ENCODE measurements at regions not wholly inside any gene's neighbourhood (a gene's known extent, or its start where the extent isn't known, plus 50 kb on each side); places are given as distances from the start of the nearest gene placed in this dataset.

DNA sequence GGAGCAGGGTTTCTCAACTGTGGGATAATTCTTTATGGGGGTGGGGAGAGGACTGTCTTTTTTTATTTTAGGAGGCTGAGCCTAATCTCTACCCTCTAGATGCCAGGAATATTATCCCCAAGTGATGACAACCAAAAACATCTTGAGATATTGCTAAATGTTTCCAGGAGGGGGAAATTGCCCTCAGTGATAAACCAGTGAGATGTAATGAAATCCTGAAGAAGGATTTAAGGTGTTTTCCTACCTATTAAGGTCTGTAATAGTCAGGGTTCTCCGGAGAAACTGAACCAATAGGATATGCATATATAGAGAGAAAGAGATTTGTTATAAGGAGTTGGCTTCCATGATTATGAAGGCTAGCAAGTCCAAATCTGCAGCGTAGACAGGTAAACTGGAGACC is 208.3 kb upstream of the MIR17HG start:
- no peak for DNase-seq

DNA sequence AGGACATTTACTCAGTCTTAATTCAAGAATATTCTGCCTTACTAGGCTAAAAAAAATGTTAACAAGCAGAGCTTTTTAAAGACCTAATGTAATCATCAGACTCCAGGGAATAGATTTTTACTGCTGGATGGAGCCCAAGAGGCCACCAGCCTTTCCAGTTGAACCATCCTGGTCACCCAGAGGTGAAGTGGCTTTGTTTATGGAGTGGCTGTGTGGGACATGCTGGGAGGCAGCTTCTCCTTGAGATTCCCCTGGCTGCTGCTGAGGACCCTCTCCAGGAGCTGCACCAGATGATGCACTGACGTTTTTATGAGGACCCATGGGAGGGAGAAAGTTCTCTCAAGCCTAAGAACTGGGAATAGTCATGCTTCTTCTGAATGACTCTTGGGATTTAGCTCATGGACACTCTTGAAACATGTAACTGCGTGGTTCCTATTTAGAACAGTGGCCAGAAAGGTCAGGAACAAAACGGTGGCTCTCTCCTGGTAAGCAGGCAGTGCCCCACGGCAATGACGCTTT is 205.9 kb upstream of the MIR17HG start:
- no peak for DNase-seq

DNA sequence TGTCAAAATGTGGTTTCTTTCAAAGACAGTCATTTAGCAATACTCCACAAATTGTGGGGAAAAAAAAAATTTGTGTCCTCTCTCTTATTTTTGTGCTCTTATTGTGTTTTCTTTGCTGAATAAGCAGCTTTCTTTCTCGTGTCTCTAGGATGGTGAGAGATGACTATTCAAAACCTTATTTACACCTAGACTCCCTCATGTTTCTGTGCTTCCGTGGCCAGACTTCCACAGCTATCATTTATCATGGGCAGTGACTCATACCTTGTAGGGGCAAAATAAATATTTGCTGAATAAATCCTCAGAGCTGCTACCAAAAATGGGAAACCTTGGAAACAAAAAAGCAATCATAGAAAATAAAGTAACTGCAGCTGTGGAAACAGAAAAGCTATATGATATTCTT is 204.9 kb upstream of the MIR17HG start:
- DNase-seq: no peak

DNA sequence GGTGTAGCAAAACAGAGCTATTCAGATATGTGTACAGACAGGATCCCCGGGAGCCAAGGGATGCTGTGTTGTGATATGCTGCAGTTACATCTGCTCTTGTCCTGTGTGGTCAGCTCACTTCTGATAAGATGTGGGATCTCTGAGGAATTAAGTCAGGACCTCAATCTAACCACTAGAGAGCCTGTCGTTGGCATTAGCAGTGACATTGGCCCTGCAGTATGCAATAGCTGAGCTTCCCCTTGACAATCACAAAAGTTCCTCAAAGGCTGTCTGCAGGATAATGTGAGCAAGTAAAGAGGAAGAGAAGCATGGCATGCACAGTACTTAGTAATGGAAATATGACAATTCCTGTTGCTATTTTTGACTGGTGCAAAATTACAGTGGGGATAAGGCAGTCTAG is 203.4 kb upstream of the MIR17HG start:
- no peak for DNase-seq

DNA sequence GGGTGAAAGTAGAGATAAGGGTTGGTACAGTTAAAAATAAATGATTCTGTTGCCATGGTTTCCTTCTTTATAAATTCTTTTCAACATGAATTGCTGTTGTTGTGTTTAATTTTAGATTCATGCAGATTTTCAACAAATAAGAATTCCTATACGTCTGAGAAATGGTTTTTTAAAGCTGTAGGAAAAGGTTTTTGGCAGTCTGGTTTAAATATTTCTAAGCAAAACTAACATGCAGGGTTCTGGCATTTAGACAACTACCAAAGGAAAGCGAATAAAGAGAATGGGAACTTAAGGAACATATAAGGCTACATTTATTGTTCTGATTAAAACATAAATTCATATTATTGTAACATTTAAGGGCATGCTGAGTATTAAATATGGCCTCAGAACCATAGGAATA is 203.0 kb upstream of the MIR17HG start:
- no peak for DNase-seq

DNA sequence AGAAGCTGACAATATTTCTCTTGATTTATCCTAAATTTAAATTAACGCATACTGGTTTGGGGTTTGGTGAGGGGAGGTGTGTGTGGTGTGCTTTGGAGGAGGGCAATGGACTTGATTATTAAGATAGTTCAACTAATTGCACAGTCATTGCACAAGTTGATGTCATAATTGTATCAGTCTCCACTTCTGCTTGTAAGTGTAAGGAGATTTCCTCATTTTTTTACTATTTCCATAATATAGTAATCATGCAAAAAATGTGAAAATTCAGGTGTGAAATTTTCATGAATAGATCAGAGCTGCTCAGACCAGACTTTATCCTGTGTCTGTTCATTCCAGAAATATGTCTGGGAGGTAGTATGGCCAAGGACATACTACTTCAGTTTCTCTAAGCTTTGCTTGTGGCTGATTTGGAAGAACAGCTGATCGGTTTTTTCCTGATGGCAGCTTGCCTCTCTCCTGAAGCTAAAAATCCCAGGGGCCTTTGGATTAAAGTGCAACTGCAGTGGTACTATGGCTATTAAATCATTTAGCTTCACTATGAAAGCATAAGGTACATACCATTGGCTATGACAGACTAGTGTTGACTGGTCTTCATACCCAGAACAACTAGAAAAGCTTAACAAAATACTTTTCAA is 201.8 kb upstream of the MIR17HG start:
- DNase-seq: no peak

DNA sequence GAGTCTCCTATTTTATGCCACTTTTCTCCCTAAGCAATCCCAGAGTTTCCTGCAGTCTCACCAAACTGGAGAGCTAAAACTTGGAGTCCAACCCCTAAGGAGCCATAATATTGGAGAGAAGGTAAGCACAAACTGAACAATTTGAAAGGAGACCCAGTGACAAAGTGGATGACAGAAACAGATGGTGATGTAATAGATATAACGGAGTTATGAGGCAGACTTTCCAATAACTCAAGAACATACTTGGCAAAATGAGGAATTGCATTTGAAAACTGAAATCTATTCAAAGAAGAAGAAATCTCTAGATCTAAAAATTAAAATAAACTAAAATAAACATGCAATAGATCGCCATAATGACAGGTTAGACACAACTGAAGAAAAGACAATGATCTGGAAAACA is 200.9 kb upstream of the MIR17HG start:
- no peak for DNase-seq

DNA sequence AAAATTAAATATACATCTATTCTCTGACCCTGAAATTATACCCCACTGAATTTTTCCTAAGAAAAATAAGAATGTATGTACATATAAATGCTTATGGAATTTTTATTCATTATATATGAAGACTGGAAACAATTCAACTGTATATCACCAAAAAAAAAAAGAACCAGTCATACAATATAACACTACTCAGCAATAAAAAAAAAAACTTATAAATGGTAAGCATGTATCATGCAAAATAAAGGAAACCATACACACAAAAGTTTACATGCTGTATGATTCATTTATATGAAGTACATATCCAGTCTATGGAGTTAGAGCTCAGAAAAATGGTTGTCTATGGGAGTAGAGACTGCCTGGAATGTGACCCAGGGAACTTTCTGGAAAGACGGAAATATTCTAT is 199.4 kb upstream of the MIR17HG start:
- DNase-seq: no peak

DNA sequence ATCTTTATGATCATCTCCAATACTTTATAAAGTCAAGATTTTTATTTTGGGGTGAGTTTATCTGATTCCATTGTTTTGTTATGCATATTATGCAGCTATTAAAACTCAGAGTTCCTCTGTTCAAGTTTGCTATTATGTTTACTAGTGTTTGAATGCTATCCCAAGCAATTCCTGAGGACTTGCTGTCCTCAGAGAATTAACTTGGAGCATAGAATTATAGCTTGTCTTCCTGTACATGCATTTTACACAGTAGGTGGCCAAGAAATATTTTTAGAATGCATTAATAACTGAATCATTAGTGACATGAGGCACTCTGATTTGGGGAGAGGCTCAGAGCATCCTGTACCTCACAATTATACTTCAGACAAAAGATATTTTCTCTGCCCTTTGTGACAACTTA is 195.6 kb upstream of the MIR17HG start:
- no peak for DNase-seq

DNA sequence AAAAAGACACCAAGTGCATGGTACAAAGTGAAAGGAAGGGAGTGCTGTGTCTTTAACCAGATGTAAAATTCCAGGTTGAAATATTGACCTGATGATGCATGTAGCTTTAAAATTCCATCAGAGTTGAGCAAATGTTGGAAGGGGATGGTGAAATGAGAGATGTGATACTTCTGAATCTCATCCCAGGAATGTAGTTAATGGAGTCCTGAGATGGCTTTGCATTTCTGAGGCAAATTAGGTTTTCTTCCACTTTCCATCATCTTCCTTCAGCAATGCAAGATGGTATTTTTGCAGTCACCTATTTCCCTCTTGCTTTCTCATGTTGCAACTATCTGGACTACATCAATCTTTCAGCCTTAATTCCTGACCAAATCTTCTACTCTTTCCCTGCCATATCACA is 194.1 kb upstream of the MIR17HG start:
- no peak for DNase-seq

DNA sequence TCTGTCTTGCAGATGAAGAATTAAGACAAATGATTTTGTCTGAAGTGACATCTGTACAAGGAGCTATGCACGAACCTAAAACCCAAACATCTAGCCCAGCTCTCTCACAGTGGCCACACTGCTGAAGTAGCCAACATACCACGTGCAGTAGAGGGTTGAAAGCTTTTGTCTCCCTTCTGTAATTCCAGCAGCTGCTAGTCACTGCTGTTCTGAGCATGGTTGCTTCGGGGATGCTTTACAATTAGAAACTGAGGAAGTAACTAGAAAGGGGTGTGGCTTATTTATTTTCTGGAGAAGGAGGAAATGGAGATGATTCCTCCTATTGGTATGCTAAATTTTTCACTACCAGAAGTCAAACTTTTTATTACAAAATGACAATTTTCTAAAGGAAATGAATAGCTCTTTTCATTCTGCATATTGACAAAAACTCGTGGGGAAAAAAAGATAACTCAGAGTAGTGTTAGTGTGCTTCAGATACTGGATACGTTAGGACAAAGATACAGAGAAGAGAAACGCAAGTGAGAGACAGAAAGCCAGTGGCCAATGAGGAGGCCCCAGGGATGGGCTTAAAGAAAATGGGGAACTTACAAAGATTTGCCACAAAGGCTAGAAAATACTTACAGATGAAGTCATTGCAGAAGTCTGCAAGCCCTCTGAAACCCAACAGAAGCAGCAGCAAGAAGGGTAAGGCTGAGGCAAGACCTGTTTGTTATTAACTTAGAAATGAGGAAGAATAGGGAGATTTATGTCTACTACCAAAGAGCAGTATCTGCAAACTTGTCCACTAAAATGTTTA is 192.7 kb upstream of the MIR17HG start:
- DNase-seq: no peak

DNA sequence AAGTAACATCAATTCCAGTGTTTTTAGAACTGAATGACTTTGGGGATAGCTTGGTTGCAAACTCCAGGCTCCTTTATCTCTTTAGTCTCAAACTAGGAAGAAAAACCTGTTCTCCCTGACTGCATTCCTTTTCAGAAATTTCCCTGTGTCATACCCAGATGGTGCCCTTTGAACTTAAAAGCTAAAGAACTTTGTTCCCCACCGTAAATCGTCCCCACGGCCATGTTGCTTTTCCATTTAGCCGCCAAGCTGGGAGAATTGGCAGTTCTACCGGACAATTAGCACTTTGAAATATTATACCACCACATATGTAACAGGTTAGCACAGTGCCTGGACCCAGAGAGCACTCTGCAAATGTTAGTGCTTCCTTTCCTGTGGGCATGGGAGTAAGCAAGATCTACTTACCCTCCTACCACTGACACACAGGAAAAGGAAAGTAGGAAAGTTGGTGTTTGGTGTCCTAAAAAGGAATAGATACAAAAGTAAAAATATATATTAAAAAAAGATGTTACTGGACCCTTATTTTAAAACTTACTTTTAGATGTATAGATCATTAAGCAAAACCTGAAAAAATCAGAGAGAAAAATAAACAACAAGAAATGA is 191.9 kb upstream of the MIR17HG start:
- no peak for DNase-seq

DNA sequence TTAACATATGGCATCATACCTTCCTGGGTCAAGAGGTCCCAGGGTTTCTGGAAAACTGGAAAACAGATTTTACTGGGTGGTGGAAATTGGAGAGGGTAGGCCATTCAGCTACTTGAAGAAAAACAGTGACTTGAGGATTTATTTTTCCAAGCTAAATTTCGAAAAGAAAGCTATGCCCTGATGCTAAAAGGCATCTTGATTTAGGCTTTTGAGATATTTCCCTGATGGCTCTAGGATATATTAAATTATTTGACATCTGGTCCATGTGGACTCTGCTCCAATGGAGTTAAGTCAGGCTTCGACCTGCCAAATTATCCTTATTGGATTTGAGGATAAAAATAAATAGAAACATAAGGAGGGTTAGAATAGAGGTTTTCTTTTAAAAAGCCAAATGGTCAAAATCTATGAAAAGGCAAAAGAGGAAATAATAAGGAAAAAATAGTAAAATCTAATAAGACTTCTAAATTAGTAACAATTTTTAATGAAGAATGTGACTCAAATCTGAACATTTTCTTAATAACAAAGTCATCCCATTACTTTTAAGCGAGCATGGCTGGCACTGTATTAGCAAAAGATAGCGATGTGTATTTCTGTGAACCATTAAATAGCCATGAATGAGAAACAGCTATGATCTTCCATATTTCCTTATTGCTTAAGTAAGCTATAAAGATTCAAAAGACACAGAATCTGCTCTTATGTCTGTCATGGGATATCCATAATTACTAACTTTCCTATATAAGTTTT is 190.0 kb upstream of the MIR17HG start:
- DNase-seq: no peak

DNA sequence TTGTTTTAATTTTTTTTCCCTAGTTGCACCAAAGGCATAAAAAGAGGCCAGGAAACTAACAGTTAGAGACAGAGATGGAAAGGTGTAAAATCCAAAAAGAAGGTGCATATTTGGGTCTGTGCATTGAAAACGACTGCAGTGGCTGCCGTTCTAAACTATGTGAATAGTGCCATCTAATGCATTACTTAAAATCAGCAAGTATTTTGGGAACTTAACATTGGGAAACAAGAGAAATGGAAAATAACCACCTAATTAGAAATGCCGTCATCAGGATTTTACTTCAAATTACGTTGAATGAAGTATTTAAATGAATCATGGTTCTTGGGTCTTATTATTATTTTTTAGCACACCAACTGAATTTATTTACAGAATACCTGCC is 189.5 kb upstream of the MIR17HG start:
- no peak for DNase-seq

DNA sequence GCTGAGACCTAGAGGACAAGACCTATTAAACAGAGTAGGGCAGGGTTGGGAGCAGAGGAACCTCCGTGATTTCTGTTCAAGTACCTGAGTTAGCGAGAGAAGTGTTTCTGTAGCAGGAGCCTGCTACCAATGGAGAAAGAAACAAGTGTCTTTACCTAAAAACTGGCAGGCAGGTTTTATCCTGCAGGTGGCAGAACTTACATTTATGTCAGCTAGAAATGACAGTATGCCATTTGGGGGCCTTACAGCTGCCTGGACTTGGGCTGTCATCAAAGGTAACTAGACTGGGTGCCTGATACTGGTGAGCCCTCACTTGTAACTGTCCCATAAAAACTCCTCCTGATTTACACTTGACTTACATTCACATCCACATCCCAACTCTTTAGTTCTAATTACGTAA is 185.3 kb upstream of the MIR17HG start:
- peak in 1 of 2 experiments; percentile 4 for DNase-seq

DNA sequence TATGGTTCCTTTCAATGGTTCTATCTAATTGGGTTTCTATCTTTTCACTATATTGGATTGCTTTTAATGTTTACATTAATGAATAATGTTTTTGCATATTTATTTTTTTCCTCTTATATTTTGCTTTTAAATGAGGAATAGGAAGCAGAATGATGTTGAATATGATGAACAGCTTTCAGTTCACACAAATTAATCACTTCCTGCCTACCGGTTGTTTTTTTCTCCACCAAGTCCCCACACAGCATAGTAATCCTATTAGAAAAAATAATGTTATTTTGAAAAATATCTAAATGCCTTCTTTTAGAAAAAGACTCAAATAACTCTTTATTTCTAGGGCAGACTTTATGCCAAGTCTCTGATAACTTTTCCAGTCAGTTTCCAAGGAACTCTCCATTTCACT is 184.9 kb upstream of the MIR17HG start:
- DNase-seq: no peak

DNA sequence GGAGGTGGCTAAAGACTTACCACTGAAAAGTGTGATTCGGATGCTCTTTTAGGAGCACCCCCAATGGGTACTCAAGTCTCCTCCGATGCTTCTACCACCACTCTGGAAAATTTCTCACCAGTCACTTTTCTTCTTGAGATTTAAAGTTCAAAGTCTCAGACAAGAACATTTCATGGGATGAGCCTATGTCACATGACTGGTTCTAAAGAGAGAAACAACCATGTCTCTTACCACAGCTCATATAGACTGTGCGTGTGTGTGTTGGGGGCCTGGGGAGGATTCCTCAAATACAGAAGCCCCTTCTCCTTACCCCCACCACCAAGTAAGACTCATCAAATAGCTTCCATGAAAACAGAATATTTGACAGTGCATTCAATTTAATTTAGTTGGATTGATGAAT is 181.7 kb upstream of the MIR17HG start:
- no peak for DNase-seq

DNA sequence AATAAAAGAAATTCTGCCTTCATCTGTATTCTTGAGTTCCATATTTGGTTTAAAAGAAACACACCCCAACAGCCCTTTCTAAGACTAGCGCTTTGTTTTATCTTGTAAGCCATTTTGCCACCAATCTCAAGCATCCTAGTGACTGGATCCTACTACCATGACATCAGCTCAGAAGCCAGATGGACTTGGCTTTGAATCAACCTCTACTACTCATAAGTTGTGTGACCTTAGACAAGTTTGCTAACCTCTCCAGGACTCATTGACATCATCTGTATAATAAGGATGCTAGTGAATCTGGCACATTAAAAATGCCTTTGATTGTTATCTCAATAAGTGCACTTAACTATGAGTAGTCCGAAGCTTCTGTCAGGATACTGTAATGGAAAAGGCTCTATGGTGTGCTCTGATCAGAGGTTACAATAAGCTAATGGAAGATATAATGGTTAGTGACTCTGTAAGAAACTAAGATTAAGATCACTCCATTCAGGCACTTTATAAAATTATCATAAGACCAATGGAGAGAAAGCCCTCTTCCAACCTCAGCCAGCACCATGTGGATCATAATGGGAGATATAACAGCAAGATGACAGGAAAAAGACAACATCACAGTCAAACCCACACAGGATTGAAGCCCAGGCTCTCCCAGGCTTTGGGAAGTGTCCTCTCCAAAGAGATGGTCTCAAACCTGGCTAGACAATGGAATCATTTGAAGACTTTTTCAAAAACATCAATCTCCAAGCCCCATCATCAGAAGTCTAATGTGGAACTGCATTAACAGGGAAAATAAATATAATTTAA is 180.6 kb upstream of the MIR17HG start:
- DNase-seq: no peak

DNA sequence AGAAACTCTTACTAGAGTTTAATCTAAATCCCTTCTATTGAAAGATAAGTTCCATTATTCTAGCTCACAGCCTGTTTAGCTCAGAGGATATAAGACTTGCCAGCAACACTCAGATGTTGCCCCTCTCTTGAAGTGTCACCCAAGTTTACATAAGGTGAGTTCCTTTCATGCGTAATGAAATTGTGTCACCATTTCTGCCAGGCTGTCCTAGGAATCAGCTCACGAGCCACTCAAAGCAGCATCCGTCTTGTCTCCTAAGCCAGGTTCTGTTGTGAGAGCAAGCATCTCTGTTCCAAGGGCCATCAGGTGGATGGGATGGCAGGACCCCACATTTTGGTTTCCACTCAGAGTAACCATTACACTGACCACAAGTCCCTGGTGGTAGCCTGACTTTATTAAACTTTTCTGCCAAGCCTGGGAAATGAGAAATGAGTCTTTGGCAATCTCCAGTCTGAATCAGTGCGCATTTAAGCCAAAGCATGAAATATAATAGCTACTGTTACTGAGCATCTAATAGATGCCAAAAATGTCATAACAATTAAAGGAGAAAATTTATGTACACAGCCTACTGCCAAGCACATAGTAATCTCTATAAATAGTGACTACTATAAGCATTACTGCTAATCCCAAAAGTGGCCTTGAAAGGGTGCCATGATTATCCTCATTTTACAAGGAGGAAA is 179.6 kb upstream of the MIR17HG start:
- DNase-seq: no peak

DNA sequence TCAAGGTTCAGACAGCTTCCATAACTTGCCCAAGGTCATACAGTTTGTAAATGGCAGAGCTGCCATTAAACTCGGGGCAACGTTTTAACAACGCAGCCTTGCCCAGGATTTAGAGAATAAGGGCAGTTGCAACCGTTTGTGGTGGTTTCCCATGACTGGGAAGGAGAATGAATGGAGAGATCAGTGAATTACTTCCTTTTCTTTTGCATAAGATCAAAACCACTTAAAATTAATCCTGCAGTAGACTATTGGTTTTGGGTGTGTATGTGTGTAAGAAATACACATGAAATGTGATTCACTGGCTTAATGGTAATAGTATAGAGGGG is 179.1 kb upstream of the MIR17HG start:
- DNase-seq: no peak

DNA sequence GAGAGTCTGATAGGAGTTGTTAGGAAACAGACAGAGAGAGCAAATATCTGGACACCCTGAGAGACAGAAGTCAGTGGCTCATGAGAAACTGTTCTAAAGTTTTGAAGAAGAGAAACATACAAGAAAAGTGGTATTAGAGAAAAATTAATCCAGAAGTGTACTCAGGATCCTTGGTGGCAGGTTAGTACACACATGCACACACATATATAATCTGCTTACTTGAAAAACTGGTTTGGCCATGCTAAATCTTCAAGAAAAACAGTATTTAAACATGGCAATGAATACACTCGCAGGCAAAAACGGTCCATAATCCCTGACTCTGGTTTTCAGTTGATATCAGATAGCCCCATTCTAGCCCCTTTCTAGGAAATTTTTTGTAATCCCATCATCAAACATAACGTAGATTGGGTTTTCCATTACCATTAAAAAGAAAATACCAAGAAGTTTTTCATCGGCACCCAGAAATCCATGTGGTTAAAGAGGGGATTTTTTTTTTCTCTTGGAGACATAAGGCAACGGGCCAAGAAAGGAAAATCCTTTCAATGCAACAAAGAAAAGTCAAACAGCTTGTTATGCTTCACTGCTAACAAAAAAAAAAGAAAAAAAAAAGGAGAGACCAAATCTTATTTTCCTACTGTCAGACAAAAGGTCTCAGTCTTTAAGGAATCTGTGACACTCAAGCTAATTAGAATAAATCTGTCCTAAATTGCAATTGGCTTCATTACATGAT is 178.0 kb upstream of the MIR17HG start:
- no peak for DNase-seq

DNA sequence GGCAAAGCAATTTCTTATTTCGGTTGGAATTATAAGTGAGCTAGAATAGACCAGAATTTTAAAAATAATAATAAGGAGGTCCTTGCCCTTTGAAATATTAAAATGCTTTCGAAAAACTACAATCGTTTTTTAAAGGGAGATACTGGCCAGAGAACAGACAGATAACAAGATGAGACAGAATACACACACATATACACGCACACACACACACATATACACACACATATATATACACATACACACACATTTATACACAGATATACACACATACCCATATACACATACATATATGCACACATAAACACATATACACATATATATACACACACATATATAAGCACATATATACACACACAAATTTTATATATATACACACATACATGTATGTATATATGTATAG is 175.3 kb upstream of the MIR17HG start:
- no peak for DNase-seq

All from SW 1271 (cell line).